ENCODE measurements at regions not wholly inside any gene's neighbourhood (a gene's known extent, or its start where the extent isn't known, plus 50 kb on each side); places are given as distances from the start of the nearest gene placed in this dataset.
A peak's percentile ranks its signal among the peaks of the same experiment; 100 is the strongest.

- H3K27ac ChIP-seq, result no peak overlapping the region
- DNase-seq, result no peak
- WGBS, 4 donors, result 75 to 84% (median 79%) methylated on average over 3 of the region's 3 CpGs
- no peaks in the 10 kb centered on the region for H3K4me1 ChIP-seq (replicated peaks in 1 of 2)
- intact Hi-C loops (cut with DNase I), result no loop called here
- H3K27me3 ChIP-seq, result no peaks in the 10 kb centered on the region
- H3K4me3 ChIP-seq, result no peak overlapping the region
- H3K36me3 ChIP-seq (replicated peaks in 1 of 2), result no peaks in the 10 kb centered on the region
- TF ChIP-seq POLR2A (IDR thresholded peaks at IDR 0.05) (no peak), CTCF (IDR thresholded peaks at IDR 0.05) (no peak)
- no peaks in the 10 kb centered on the region for H3K9me3 ChIP-seq (replicated peaks in 1 of 3)
Measured at GRCh38 chr1:225707824-225708223, 54.9 kb upstream of the ENAH start.

GRCh38 chr1:225709101-225709500, 56.2 kb upstream of the ENAH start:
- Histone ChIP-seq H3K4me1 (replicated peaks in 1 of 2) (no peaks in the 10 kb centered on the region), H3K4me3 (no peak overlapping the region), H3K36me3 (replicated peaks in 1 of 2) (no peaks in the 10 kb centered on the region), H3K27ac (no peak overlapping the region), H3K27me3 (no peaks in the 10 kb centered on the region), H3K9me3 (replicated peaks in 1 of 3) (no peaks in the 10 kb centered on the region)
- intact Hi-C loops (cut with DNase I), result no loop called here
- TF ChIP-seq CTCF (IDR thresholded peaks at IDR 0.05) (no peak), POLR2A (IDR thresholded peaks at IDR 0.05) (no peak)
- WGBS, 4 donors, result 90 to 99% (median 96%) methylated on average over 4 of the region's 4 CpGs
- DNase-seq, result no peak

GRCh38 chr1:225710804-225711203, 57.9 kb upstream of the ENAH start:
- intact Hi-C loops (cut with DNase I), result no loop called here
- peak in 1 of 7 donors; percentile 46 for DNase-seq
- H3K4me1 ChIP-seq (replicated peaks in 1 of 2), result no peaks in the 10 kb centered on the region
- 66 to 82% (median 77%) methylated on average over 5 of the region's 5 CpGs for WGBS, 4 donors
- H3K27me3 ChIP-seq, result no peaks in the 10 kb centered on the region
- no peaks in the 10 kb centered on the region for H3K9me3 ChIP-seq (replicated peaks in 1 of 3)
- no peak overlapping the region for H3K27ac ChIP-seq
- H3K4me3 ChIP-seq, result no peak overlapping the region
- TF ChIP-seq CTCF (IDR thresholded peaks at IDR 0.05) (no peak), POLR2A (IDR thresholded peaks at IDR 0.05) (no peak)
- H3K36me3 ChIP-seq (replicated peaks in 1 of 2), result no peaks in the 10 kb centered on the region

- no peaks in the 10 kb centered on the region for H3K36me3 ChIP-seq (replicated peaks in 1 of 2)
- DNase-seq, result no peak
- H3K4me1 ChIP-seq (replicated peaks in 1 of 2), result no peaks in the 10 kb centered on the region
- TF ChIP-seq POLR2A (IDR thresholded peaks at IDR 0.05) (no peak), CTCF (IDR thresholded peaks at IDR 0.05) (no peak)
- H3K27ac ChIP-seq, result no peak overlapping the region
- intact Hi-C loops (cut with DNase I), result no loop called here
- no peaks in the 10 kb centered on the region for H3K27me3 ChIP-seq
- no peak overlapping the region for H3K4me3 ChIP-seq
- no peaks in the 10 kb centered on the region for H3K9me3 ChIP-seq (replicated peaks in 1 of 3)
- WGBS, 4 donors, result 76 to 87% (median 80%) methylated on average over 4 of the region's 4 CpGs
Measured at GRCh38 chr1:225711236-225711937, 58.5 kb upstream of the ENAH start.
